Stimulated activated CD8-positive, alpha-beta memory T cell treated with anti-CD3 and anti-CD28 coated beads, Interleukin-7, amount 100 ng/mL, for 1 hour (primary cell): ENCODE measurements at regions not wholly inside any gene's neighbourhood (a gene's known extent, or its start where the extent isn't known, plus 50 kb on each side); places are given as distances from the start of the nearest gene placed in this dataset.
"Not testable (repeated sequence)": the region's sequence is repeated elsewhere in the genome, so short reads cannot be mapped to it uniquely, and the experiment has no call there.

Source experiments
- DNase-seq, 2 donors: peaks; one replicate each; pipeline ENCODE4 v3.0.0-alpha.2; 2020; ENCODE audit warnings: low read depth in 2 of 2

DNA sequence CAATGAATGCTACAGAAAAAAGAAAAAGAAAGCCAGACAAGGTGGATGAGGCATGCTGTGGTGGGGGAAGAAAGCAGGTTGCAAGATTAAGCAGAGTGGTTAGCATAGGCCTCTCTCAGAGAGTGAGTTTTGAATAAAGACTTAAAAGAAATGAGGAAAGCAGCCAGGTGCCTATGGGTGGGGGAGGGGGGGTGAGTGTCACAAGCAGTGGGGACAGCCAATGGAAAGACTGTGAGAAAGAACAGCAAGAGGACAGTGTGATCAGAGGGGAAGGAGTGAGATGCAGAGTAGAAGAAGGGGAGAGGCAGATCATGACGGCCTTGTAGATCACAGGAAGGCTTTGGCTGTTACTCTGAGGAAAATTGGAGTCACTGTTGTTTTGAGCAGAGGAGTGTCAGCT is 162.5 kb downstream of the SOX3 start:
- DNase-seq = no peak

- no peak for DNase-seq
Measured at GRCh38 chrX:140337263-140337662, 167.6 kb downstream of the SOX3 start.

DNA sequence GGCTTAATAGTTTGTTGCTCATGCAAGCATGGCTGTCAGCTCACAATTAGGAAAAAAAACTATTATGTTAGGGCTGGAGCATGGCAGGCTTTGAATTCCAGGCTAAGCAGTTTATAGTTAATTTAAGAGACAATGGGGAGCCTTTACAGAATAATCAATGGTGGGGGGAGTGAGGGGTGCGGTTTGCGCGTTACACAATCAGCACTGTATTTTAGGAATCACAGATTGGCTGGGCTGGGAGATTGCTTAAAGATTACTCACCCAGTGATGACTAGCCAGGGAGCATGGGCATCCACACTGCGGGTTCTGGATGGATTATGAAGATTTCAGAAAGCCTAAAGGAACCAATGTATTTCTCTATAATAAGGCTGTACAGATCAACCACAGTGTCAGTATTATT is 186.6 kb downstream of the SOX3 start:
- no peak for DNase-seq

DNA sequence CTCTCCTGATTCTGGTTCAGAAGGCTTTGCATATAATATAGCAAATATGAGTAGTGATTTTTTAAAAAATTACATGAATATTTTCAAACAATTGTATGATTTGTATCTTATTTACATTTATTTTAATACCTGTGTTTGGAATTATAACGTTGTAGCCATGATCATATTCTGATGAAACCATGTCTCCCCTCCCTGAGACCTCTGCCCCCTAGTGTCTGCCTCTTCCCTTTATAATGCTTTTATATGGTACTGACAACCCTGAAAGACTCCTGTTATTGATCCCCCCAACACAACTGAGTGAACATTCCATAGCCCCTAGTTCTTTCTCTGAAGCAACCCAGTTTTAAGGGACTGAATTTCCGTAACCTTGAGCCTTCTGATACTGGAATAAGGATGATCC is 187.4 kb downstream of the SOX3 start:
- DNase-seq = no peak

DNA sequence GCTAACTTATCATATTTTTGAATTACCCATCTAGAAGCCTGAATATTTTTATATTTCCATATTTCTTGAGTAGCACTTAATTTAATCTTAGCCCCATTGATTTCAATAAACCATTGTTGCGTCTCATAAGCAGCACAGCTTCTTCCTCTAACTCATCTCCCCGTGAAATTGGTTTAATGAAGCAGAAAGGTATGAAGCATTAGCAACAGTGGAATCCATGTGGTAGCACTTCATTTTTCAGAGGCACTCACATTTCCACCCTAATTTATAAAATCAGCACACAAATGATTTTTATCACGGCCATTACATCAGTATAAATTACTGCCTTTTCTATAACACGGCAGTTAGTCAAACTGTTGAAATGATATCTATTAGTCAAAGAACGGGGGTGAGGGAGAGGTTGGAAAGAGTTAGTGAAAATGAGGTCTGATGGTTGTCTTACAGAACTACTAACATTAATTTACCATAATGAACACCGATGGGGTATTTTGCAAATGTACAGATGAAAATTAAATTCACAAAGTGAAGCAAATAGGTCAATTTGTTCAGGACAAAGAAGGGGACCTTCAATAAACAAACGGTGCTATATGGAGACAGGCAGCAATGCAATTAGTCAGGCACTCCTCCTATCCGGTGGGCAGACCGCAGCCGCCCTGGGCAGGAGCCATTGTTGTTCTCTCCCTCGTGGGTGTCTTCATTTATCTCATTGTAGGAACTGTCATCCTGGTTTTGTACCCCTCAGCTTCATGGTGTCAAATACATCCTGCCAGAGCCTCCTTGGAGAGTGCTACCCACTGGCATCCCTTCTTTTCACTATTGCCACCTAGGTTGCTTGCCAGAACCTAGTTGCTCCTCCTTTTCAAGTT is 205.7 kb downstream of the SOX3 start:
- no peak for DNase-seq

- DNase-seq = no peak
Measured at GRCh38 chrX:140297273-140297672, 207.6 kb downstream of the SOX3 start.

DNA sequence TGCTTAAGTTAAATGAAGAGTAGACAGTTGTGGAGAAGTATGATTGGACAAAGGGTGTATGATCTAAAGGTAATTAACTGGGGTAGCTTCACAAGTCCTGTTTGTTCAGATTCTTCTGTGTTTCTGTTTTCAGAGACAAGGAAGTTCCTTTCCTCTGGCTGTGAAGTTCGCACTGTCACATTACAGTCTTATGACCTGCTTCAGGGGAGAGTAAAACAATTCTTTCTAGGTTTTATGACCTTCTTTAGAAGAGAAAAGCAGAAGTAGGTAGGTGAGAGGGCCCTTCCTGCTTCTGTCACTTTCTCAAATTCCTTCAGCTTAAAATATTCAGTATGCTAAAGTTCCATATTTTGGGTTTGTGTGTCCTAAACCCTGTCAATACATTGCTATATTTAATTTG is 211.9 kb downstream of the SOX3 start:
- DNase-seq = no peak

DNA sequence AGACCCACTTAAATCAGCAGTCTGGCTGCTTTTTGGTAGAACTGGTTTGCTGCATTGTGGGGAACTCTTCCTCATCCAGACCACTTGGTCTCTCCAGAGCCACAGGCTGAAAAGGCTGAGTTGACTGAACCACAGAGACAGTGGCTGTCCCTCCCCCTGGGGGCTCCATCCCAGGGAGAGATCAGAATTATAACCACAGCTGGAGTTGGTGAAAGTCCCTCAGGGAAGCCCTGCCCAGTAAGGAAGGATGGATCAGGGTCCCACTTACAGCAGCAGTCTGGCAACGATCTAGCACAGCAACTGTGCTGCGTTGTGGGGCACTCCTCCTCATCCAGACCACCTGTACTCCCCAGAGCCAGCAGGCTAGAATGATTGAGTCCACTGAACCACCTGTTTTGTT is 212.7 kb downstream of the SOX3 start:
- no peak for DNase-seq

GRCh38 chrX:140274811-140275525 is 229.9 kb downstream of the SOX3 start:
- no peak for DNase-seq

DNA sequence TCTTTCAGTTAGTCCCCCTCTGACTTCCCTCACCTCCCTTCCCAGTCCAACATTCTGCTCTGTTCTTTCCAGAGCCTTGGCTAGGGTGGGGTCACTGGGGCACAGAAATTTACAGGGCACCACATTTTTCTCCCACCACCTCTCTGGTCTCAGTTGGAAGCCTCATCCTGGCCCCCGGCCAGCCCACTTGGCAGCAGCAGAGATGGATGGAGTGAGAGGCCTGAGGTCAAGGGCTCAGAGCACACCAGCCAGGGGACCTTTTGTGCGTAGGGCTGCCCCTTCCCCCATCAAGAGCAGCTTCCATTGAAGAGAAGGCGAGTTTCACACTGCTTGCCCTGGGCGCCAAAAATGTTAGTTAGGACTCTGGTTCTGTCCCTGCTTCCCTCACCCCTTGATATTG is 230.9 kb downstream of the SOX3 start:
- no peak for DNase-seq

DNA sequence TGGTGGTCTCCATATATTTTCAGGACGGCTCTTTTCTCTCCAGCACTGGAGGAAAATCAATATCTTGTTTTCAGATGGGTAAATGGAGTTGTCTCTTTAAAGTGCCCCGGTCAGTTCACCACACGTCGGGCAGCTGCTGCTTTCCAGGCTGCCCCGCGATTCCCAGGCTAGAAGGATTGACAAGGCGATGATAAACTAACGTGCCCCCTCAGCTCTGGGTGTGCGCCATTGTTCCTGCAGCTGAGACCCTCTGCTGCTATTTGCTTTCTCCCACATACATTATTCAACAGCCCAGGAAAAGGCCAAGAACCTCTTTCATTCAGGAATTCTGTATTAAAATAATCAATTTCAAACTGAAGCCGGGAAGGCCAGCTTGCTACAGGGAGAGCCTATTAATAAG is 254.5 kb downstream of the SOX3 start:
- DNase-seq = no peak

DNA sequence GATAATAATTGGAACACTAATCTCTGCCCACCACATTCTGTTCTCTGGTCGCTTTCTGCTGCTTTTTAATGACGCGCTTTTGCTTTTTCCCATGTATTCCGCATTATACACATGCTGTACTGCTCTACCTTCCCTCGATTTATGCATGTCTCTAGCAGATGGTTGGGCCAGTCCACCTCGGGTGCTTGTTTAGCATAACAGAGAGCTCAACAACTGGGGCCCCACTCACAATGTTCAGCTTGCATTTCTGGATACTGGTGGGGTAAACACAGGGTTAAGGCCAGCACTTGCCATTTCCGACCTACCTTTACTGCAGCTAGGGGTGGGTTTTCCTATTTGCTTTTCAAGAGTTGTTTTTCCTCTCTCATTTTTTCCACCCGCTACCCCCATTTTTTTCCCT is 255.8 kb downstream of the SOX3 start:
- DNase-seq = no peak

DNA sequence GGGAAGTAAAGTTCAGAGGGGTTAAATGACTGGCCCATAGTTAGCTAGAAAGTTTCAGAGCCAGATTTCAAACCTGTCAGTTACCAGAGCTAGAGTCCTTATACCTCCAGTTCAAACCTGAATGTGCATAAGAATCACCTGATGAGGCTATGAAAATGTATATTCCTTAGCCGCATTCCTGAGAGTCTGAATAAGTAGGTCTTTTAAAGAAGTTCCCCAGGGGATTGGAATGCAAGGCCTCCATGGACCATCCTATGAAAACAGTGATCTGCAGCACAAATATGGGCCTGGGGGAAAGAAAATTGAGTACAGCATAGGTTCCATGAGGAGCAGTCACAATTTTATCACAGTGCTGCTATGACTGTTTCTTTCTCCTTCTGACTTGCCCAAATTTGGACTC is 263.9 kb upstream of the CXorf66 start:
- no peak for DNase-seq

GRCh38 chrX:140226037-140226436 is 260.7 kb upstream of the CXorf66 start:
- DNase-seq = not testable (repeated sequence)

DNA sequence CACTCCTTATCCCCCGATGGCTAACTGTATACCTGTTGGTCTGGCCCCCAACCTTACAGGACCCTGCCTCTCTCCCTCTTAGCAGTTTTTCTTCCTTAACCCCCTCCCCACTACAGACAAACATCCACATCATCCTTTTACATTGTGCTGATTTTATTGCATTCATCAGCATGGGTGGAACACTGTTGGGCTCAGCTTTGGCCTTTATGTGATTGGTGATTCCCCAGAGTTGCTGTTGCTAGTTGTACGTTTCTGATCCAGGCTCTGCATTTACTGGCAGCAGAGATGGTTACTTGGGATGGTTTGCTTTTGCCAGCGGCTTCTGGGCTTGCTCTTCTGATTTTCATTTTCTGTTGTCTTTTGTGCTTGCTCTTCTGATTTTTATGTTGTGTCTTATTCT is 250.6 kb upstream of the CXorf66 start:
- not testable (repeated sequence) for DNase-seq

- DNase-seq = not testable (repeated sequence)
Measured at GRCh38 chrX:140214518-140214917, 249.2 kb upstream of the CXorf66 start.

DNA sequence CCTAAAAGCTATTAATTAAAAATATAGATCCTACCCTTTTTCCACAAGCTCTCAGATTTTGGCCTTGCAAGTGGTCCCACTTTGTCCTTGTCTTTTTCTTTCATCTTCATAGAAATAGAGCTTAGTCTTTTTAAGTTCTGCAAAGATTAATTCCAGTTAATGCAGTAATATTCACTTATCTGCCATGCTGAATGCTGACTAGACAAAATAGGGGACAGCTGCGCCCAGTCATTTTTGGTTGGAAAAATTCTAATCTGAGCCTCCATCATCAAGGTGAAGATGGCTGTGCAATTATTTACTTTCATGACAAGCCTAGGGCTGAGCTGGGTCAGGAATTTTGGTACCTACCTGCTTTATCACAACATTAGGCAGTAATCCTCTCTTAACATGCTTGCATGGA is 241.3 kb upstream of the CXorf66 start:
- no peak for DNase-seq

DNA sequence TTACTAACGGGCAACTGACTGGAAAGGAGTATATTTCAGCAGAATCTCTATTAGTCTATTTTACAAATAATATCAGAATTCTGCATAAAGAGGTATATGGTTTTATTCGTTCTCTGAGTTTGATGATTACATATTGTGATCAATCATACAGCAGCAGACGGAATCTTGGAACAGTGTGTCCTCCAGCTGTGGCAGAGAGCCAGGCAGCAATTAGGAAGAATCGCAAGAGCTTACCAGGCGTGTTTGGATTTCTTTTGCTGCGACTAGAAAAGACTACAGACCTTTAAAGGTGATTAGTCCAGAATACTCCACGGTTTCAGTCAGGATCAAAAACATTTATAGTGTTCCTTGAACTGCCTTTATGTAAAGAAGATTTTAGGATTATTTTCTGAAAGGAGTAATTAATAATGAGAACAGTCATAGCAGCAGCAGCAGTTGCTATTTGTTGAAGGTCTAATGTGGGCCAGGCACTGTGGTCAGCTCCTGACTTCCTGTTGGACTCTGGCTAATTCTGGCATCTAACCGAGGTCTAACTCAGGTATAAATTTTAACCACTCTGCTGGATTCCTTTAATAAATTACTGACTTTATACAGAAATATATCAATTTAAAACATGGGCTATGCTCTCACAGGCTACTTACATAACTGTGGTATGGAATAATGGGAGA is 225.3 kb upstream of the CXorf66 start:
- no peak for DNase-seq

GRCh38 chrX:140180585-140180984 is 215.3 kb upstream of the CXorf66 start:
- DNase-seq = no peak

- no peak for DNase-seq
Measured at GRCh38 chrX:140177821-140178220, 212.5 kb upstream of the CXorf66 start.

- no peak for DNase-seq
Measured at GRCh38 chrX:140172401-140172800, 207.1 kb upstream of the CXorf66 start.

DNA sequence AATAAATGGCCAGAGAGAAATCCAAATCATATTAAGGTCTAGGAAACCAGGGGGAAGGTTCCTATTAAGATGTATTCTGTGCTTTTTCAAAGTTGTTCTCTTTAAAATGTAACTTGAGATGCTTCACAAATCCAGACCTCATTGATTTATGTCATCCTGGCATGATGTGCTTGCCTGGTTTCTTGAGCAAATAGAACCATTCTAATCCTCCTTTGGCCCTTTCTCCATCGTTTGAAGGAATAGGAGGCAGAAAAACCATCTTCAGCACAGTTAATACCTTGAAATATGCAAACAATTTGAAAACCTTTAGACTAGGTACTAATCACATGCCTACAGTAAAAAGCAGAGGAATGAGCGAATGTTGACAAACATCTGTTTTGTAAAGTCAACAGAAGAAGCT is 202.2 kb upstream of the CXorf66 start:
- DNase-seq = no peak

DNA sequence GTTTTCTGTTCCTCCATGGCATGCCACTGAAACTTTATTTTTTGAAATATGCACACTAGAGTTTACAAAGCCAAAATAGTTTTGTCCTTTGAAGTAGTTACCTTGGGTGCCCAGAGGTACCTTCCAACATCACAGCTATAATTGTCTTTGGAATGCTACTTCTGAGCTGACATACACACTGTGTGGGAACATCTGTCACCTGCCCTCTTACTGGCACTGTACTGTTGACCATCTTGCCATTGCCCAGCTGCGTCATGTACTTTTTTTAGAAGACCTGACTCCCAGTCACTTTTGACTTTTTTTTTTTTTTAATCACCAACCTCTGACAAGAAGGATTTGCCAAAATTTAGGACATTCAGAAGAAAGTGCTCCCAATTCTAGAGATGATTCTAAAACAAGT is 200.5 kb upstream of the CXorf66 start:
- DNase-seq = no peak
